Activated T-helper 1 cell treated with anti-CD3 and anti-CD28 coated beads, Interleukin-12 subunit alpha, Interleukin-12 subunit beta, Interleukin-2, Interleukin-4 antibody, amounts not matched to agents 30 ng/mL and 10 ng/mL and 1 ng/mL, durations not matched to agents 14 hours and 24 hours and 36 hours (primary cell): ENCODE measurements at regions not wholly inside any gene's neighbourhood (a gene's known extent, or its start where the extent isn't known, plus 50 kb on each side); places are given as distances from the start of the nearest gene placed in this dataset.

Source experiments
- DNase-seq: peaks from one replicate; pipeline ENCODE4 v3.0.0; 2021; ENCODE audit warnings: low spot score
- H3K27ac Mint-ChIP-seq: one replicate; pipeline ENCODE4 v1.8.0; 2021; ENCODE audit warnings: mild to moderate bottlenecking, mixed read lengths
- H3K27me3 Mint-ChIP-seq: one replicate; pipeline ENCODE4 v1.8.0; 2022; ENCODE audit warnings: mild to moderate bottlenecking, moderate library complexity, mixed read lengths; ENCODE audit not compliant: insufficient read depth
- H3K36me3 Mint-ChIP-seq: one replicate; pipeline ENCODE4 v1.8.0; 2021; ENCODE audit warnings: low read depth, mixed read lengths
- H3K4me1 Mint-ChIP-seq: one replicate; pipeline ENCODE4 v1.8.0; 2021; ENCODE audit warnings: low read depth, mixed read lengths
- H3K4me3 Mint-ChIP-seq: one replicate; pipeline ENCODE4 v1.8.0; 2021; ENCODE audit warnings: mild to moderate bottlenecking, moderate library complexity, mixed read lengths
- H3K9me3 Mint-ChIP-seq: one replicate; pipeline ENCODE4 v1.8.0; 2021; ENCODE audit warnings: mixed read lengths
- intact Hi-C: fragments of 100-400 bp; cut with micrococcal nuclease; formaldehyde crosslinking; loops from one replicate; pipeline ENCODE4 v1.15.1; 2024

DNA sequence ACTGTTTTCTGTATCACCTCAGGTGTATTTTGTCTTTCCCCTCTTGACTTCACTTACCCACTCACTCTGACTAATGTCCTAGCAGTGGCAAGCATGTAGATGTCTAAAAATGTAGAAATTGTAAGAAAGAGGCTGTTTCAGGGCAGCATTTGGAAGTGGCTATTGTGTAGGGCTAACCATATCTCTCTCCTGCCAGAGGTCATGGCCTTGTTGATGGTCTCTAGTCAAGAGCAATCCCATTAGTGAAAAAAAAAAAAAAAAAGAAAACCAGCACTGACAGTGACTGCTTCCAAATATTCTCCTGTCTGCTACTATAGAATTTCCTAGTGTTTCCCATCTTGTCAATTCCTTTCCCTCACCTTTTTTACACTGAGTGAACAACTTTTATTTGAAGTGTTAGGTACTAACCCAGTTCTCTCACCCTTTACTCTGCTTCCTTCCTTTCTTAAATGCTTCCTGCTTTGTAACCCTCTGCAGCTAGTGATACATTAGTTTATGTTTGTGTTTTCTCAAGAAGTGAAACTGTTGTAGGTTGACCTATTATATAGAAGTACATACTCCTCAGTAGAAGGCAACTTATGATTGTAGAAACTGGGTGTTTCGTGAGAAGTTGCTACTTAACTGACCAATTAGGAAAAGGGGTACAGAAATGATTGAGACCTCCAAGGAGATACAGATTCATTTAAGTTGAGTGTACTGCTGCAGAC lies 174.1 kb upstream of the PTPRK start:
- no peak overlapping the region for H3K27ac Mint-ChIP-seq
- H3K27me3 Mint-ChIP-seq = peaks cover 4% of the 10 kb centered on the region

DNA sequence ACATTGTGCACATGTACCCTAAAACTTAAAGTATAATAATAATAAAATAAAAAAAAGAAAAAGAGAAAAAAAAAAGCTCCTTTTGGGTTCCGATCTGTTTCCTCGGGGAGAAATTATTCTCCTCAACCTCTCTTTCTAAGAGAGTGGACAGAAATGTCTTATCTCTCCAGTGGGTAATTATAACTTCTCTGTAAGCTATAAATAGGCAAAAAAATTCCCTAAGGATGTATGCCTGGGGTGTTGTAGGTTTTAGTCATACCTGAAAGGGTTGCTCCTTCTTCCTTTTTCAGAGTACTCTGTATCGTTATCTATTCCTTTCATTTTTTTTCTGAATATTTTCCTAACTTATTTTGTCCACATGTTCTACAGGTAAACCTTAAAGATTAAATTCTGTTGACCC lies 169.7 kb upstream of the PTPRK start:
- Mint-ChIP-seq H3K27me3 (no peaks in the 10 kb centered on the region), H3K27ac (no peak overlapping the region), H3K9me3 (no peaks in the 10 kb centered on the region), H3K36me3 (no peaks in the 10 kb centered on the region), H3K4me1 (no peaks in the 10 kb centered on the region), H3K4me3 (no peak overlapping the region)
- intact Hi-C loops = no loop called here
- no peak for DNase-seq

More for the DNA sequence above, 174.1 kb upstream of the PTPRK start:
- DNase-seq = no peak
- H3K4me3 Mint-ChIP-seq = no peak overlapping the region
- no peaks in the 10 kb centered on the region for H3K4me1 Mint-ChIP-seq
- no peaks in the 10 kb centered on the region for H3K9me3 Mint-ChIP-seq
- H3K36me3 Mint-ChIP-seq = no peaks in the 10 kb centered on the region
- intact Hi-C loops = no loop called here

DNA sequence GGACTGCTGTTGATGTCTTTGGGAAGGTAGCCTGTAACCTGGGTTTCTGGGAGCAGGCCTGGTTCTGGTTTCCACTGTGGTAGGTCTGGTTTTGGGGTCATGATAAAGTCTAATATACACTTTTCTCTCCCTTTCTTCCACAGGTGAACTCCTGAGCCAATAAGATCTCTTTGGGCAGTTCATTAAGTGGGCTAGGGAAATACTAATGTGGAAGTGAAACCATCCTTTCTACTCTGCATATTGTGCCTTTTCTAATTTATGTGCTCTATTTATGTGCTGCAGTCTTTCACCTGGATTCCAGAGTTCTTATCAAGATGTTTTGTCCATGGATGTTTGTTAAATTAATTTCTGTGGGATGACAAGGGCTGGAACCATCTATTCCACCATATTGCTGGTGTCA lies 165.7 kb upstream of the PTPRK start:
- H3K36me3 Mint-ChIP-seq = no peaks in the 10 kb centered on the region
- intact Hi-C loops = no loop called here
- H3K27ac Mint-ChIP-seq = no peak overlapping the region
- H3K27me3 Mint-ChIP-seq = no peaks in the 10 kb centered on the region
- H3K9me3 Mint-ChIP-seq = no peaks in the 10 kb centered on the region
- H3K4me1 Mint-ChIP-seq = no peaks in the 10 kb centered on the region
- no peak overlapping the region for H3K4me3 Mint-ChIP-seq
- no peak for DNase-seq

DNA sequence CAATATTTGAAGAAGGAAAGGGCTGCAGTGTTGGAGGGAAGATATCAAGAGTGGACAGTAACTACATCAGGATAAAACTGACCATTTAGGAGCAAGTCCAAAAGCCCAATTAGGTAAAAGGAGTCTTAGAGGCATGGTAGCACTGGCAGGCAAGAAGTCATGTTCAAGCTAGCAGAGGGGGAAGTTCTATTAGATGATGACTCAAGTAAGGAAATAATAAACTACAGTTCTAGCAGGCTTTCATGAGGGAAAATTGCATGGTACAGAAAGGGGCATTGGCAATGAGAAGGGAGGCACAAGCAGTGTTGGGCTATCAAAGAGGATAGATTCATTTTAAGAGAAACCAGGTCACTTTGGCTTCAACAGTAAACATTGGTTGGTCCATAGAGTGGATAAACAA lies 156.1 kb upstream of the PTPRK start:
- Mint-ChIP-seq H3K36me3 (no peaks in the 10 kb centered on the region), H3K27ac (no peak overlapping the region), H3K9me3 (no peaks in the 10 kb centered on the region), H3K27me3 (no peaks in the 10 kb centered on the region), H3K4me3 (no peak overlapping the region), H3K4me1 (no peaks in the 10 kb centered on the region)
- intact Hi-C loops = no loop called here
- no peak for DNase-seq

DNA sequence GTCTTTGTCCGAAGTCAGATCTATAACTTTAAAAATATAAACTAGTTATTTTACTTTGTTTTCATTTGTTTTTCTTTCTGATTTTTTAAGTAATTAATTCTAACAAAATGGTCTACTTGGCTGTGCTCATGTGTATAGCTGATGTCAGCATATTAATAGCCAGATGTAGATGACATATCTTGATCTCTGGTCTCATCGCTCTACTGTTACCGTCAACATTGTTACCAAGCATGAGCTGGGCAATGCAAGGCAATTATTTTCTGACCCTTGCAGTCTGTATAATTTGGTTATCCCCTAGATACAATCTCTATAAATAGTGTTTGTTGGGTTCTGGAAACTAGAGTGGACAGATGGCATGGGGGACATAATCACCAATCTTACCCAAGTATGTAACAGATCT lies 151.6 kb upstream of the PTPRK start:
- Mint-ChIP-seq H3K27ac (no peak overlapping the region), H3K4me1 (no peaks in the 10 kb centered on the region), H3K27me3 (no peaks in the 10 kb centered on the region), H3K9me3 (no peaks in the 10 kb centered on the region), H3K36me3 (no peaks in the 10 kb centered on the region), H3K4me3 (no peak overlapping the region)
- intact Hi-C loops = no loop called here
- DNase-seq = no peak

DNA sequence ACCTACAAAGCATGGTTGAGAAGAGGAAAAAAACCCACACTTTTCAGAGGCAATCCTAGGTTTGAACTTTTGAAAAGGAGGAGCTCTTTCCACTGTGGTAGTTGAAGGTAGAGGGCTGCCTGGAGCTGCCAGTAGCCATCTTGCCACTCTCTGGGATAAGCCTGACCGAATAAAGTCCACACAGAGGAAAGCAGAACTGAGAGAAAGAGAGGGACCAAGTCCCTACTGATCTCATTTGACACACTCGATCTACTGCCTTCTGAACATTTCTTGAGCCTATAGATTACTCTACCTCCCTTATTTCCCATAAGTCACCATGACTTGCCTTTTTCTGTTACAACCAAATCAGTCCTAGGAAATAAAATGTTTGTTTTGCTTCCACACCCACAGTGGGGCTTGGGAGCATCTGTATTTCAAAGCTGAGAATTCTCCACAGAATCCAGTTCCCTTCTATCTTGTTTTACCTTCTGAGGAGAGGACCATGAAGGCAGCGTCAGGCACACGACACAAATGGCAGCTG lies 147.0 kb upstream of the PTPRK start:
- no peaks in the 10 kb centered on the region for H3K4me1 Mint-ChIP-seq
- intact Hi-C loops = no loop called here
- H3K4me3 Mint-ChIP-seq = no peak overlapping the region
- H3K27me3 Mint-ChIP-seq = no peaks in the 10 kb centered on the region
- DNase-seq = no peak
- no peak overlapping the region for H3K27ac Mint-ChIP-seq
- no peaks in the 10 kb centered on the region for H3K9me3 Mint-ChIP-seq
- H3K36me3 Mint-ChIP-seq = no peaks in the 10 kb centered on the region

DNA sequence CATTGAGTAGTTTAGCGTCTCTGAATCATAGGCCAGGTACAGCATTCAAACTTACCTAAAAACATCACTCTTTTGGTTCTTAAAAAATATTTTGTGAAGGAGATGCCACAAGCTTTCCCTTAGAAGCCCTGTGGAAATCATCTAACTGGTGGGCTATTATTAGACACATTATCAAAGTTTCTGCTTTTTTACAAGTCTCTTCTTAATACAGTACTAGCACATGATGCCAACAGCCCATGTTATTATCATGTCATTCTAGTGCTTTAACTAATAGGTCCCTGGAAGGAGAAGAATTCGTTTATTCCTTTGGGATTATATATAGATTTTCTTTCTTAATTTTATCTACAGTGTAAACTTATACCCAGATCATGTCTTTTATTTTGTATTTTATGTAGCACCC lies 146.0 kb upstream of the PTPRK start:
- intact Hi-C loops = no loop called here
- Mint-ChIP-seq H3K27me3 (no peaks in the 10 kb centered on the region), H3K36me3 (no peaks in the 10 kb centered on the region), H3K4me1 (no peaks in the 10 kb centered on the region), H3K4me3 (no peak overlapping the region), H3K27ac (no peak overlapping the region), H3K9me3 (no peaks in the 10 kb centered on the region)
- DNase-seq = no peak

DNA sequence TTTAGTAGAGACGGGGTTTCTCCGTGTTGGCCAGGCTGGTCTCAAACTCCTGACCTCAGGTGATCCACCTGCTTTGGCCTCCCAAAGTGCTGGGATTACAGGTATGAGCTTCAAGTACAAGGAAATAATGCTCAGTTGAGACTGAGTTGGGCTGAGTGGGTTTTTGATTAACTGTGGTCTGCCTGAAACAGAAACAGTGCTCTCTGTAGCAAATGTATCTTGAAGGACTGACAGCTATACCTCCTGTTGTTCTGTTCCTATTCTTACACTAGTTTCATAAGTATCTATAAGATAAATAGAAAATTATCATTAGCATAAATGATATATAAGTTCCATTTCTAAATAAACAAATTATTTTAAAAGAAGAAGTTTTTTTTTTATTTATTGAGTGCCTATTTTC lies 142.8 kb upstream of the PTPRK start:
- Mint-ChIP-seq H3K4me1 (no peaks in the 10 kb centered on the region), H3K27ac (no peak overlapping the region), H3K27me3 (no peaks in the 10 kb centered on the region), H3K36me3 (no peaks in the 10 kb centered on the region), H3K9me3 (no peaks in the 10 kb centered on the region), H3K4me3 (no peak overlapping the region)
- no peak for DNase-seq
- intact Hi-C loops = no loop called here

DNA sequence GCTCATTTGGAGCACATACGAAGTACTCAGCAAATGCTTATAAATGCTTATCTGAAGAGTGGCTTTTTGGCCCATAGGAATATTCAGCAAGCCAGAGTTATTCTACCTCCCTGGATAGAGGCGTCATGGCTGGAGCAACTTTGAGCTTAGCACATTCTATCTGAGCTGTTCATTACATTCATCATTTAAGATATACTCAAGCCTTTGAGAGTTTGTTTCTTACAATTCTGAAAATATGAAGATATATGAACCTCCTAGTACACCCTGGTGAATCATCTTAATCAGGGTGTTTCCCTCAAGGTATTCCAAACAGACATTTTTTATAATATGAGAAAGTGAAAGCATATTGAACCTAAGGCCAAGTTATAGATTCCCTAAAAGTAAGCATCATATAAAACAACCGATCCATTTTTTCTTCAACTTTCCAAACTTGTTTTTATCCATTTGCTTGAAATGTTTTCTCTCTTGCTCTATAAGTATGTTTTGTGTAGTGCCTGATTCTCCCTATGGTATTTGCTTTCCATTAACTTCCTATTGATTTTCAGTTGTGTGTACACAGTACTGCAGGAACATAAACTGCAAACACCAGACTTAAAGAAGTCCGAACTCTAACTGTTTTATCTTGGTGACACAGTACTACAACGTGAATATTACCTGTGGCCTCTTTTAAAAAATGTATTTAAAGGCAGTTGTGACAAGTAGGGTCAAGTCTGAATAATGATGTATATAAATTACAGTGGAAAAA lies 139.7 kb upstream of the PTPRK start:
- no peak overlapping the region for H3K27ac Mint-ChIP-seq
- intact Hi-C loops = loop anchor here (5.0 to 10.0 kb wide), 2 partner anchors 688 to 795 kb away; no protein-coding TSS in a partner anchor
- H3K4me3 Mint-ChIP-seq = no peak overlapping the region

DNA sequence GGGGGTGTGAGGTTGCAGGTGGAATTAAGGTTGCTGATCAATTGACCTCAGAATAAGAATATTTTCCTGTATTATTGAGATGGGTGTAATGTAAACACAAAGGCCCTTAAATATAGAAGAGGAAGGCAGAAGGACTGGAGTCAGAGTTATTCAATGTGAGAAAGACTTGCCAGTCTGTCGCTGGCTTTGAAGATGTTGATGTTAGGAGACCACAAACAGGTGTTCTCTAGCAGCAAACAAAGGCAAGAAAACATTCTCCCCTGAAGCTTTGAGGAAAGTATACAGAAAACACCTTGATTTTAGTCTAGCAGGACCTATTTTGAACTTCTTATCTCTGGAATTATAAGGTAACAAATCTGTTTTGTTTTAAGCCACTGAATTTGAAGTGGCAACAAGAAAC lies 138.9 kb upstream of the PTPRK start:
- Mint-ChIP-seq H3K4me3 (no peak overlapping the region), H3K27ac (no peak overlapping the region), H3K9me3 (no peaks in the 10 kb centered on the region), H3K4me1 (no peaks in the 10 kb centered on the region), H3K36me3 (no peaks in the 10 kb centered on the region), H3K27me3 (no peaks in the 10 kb centered on the region)
- no peak for DNase-seq
- intact Hi-C loops = loop anchor here (5.0 to 10.0 kb wide), 2 partner anchors 687 to 796 kb away; no protein-coding TSS in a partner anchor

More for the DNA sequence above, 139.7 kb upstream of the PTPRK start:
- DNase-seq = no peak
- Mint-ChIP-seq H3K4me1 (no peaks in the 10 kb centered on the region), H3K27me3 (no peaks in the 10 kb centered on the region), H3K36me3 (no peaks in the 10 kb centered on the region), H3K9me3 (no peaks in the 10 kb centered on the region)

DNA sequence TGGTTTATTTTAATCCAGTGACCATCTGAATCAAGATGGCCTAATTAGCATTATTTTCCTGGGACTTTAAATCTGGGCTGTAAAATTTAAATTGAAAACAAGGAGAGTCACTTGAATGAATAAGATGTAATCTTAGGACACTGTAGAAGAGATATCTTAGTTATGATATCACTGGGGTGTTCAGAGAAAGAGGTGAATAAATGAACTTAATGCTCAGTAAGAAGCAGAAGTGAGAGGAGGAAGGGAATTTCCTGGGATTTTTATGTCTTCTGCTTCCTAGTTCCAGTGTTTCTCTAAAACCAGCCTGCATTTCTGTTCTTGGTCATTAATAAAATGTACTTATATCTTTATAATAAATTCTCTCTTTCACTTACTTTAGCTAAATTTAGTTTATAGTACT lies 136.8 kb upstream of the PTPRK start:
- no peak overlapping the region for H3K4me3 Mint-ChIP-seq
- no peaks in the 10 kb centered on the region for H3K27me3 Mint-ChIP-seq
- intact Hi-C loops = loop anchor here (2.0 to 10.0 kb wide), 5 partner anchors 58 to 1362 kb away; partner anchors contain the start of gene L3MBTL3
- H3K27ac Mint-ChIP-seq = no peak overlapping the region
- H3K9me3 Mint-ChIP-seq = no peaks in the 10 kb centered on the region
- H3K4me1 Mint-ChIP-seq = no peaks in the 10 kb centered on the region
- H3K36me3 Mint-ChIP-seq = no peaks in the 10 kb centered on the region
- DNase-seq = no peak

DNA sequence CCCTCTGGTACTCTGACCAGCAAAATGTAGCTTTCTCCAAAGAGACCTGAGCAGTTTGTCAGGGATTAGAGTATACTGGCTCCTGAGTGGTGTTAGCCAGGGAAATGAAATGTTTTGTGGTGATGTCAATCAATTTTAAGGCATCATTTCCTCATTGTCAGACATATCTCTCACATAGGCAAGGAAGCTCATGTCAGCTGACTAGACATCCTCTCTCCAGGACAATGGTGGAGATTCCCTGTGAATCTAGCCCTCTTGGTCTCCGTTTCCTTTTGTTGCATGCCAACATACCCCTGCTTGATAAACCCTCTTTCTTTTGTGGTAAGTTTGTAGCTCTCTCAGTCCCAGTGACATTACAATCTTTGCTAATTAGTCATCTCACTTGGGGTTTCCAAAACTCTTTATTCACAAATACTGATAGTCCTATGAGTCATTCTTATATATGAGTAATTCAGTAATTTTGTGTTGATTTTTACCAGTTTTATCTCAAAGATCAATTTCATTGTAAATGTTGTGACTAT lies 135.6 kb upstream of the PTPRK start:
- no peak overlapping the region for H3K4me3 Mint-ChIP-seq
- H3K27me3 Mint-ChIP-seq = no peaks in the 10 kb centered on the region
- intact Hi-C loops = loop anchor here (1.0 to 10.0 kb wide), 7 partner anchors 57 to 1363 kb away; partner anchors contain the start of genes L3MBTL3 and PTPRK
- no peaks in the 10 kb centered on the region for H3K9me3 Mint-ChIP-seq
- no peak for DNase-seq
- H3K4me1 Mint-ChIP-seq = no peaks in the 10 kb centered on the region
- peak overlapping the region; percentile 25 for H3K27ac Mint-ChIP-seq
- no peaks in the 10 kb centered on the region for H3K36me3 Mint-ChIP-seq

DNA sequence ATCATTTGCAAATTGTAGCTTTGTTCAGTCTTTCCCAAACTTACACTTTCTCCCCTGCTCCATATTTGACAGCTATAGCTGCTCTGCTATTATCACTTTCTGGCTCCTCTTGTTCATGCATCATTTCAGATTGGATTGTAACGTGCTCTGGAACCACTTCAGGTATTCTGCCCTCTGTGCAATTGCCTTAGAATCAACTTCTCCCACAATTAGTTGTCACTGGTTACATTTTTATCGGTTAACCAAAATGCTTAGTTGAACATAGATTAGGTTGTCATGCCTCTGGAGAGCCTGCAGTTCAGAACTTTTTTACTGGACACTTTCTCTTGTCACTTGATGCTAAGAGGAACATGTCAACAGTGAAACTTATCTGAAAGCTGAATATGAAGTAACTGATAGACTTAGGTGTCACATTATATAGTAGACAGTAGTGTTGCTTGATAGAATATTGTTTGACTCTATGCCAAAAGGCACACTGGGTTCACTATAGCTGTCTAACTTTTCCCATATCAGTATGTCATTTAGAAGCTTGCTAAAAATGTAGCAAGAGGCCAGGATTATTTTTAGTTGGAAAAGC lies 127.7 kb upstream of the PTPRK start:
- no peaks in the 10 kb centered on the region for H3K27me3 Mint-ChIP-seq
- intact Hi-C loops = no loop called here
- no peaks in the 10 kb centered on the region for H3K4me1 Mint-ChIP-seq
- H3K9me3 Mint-ChIP-seq = no peaks in the 10 kb centered on the region
- H3K36me3 Mint-ChIP-seq = no peaks in the 10 kb centered on the region
- no peak overlapping the region for H3K27ac Mint-ChIP-seq
- no peak for DNase-seq
- H3K4me3 Mint-ChIP-seq = no peak overlapping the region
